ENCODE measurements at regions not wholly inside any gene's neighbourhood (a gene's known extent, or its start where the extent isn't known, plus 50 kb on each side); places are given as distances from the start of the nearest gene placed in this dataset.
"Not testable (repeated sequence)": the region's sequence is repeated elsewhere in the genome, so short reads cannot be mapped to it uniquely, and the experiment has no call there.

GRCh38 chr1:10914056-10914455 lies 98.4 kb upstream of the TARDBP start:
- no peak for DNase-seq

DNA sequence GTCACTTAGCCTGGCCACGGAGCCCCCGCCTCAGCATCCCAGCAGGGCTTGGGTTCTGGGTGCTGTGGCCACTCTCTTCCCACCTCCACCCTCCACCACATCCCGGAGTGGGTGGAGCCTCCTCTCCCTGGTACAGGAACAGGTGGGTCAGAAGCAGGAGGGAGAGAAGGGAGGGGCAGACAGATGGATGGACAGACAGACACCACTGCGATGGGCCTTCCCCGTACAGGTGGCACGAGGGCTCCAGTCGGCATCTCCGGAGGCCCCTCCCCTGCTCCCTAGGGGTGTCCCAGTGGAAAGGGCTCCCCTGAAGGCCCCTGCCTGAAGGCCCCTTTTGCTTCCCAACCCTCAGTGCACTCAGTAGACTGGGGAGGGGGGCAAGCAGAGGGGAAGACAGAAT lies 96.9 kb upstream of the TARDBP start:
- no peak for DNase-seq

GRCh38 chr1:10916311-10916710 lies 96.1 kb upstream of the TARDBP start:
- DNase-seq = no peak

GRCh38 chr1:10916991-10917390 lies 95.5 kb upstream of the TARDBP start:
- no peak for DNase-seq

GRCh38 chr1:10917513-10918454 lies 94.7 kb upstream of the TARDBP start:
- no peak for DNase-seq

GRCh38 chr1:10918531-10918930 lies 93.9 kb upstream of the TARDBP start:
- DNase-seq = no peak

GRCh38 chr1:10920063-10920626 lies 92.3 kb upstream of the TARDBP start:
- no peak for DNase-seq

DNA sequence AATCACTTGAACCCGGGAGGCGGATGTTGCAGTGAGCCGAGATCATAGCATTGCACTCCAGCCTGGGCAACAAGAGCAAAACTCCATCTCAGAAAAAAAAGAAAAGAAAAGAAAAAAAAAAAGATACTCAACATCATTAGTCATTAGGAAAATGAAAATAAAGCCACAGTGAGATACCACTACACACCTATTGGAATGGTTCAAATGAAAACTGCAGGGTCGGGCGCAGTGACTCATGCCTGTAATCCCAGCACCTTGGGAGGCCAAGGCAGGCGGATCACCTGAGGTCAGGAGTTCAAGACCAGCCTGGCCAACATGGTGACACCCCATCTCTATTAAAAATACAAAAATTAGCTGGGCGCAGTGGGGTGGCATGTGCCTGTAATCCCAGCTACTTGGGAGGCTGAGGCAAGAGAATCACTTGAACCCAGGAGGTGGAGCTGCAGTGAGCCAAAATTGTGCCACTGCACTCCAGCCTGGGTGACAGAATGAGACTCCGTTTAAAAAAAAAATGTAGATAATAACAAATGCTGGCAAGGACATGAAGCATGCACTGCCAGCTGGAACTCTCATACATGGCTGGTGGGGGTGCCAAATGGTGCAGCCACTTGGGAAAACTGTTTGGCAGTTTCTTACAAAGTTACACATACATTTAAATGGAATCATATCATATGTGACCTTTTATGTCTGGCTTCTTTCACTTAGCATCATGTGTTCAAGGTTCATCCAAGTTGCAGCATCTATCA lies 90.0 kb upstream of the TARDBP start:
- not testable (repeated sequence) for DNase-seq

DNA sequence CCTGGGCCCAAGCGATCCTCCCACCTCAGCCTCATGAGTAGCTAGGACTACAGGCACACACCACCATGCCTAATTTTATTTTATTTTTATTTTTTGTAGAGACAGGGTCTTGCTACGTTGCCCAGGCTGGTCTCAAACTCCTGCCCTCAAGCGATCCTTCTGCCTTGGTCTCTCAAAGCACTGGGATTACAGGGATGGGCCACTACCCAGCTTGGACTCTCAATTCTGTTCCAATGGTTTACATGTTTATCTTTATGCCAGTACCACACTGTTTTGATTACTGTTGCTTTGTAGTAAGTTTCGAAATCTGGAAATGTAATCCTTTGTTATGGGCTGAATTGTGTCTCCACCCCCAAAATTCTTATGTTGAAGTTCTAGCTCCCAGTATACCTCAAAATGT lies 88.4 kb upstream of the TARDBP start:
- no peak for DNase-seq

GRCh38 chr1:10928654-10929053 lies 83.8 kb upstream of the TARDBP start:
- DNase-seq = no peak

DNA sequence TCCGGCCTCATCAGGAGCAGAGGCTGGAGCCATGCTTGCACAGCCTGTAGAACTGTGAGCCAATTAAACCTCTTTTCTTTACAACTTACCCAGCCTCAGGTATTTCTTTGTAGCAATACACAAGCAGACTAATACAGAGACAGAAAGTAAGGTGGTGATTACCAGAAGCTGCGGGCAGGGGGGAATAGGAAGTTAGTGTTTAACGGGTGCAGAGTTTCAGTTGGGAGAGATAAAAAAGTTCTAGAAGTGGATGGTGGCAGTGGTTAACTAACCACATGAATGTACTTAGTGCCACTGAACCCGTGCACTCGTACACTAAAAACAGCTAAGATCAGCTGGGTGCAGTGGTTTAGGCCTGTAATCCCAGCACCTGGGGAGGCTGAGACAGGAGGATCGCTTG lies 80.4 kb upstream of the TARDBP start:
- DNase-seq = no peak

- DNase-seq = no peak
Measured at GRCh38 chr1:10934150-10934818, 78.2 kb upstream of the TARDBP start.

- no peak for DNase-seq
Measured at GRCh38 chr1:10935246-10935645, 77.2 kb upstream of the TARDBP start.

DNA sequence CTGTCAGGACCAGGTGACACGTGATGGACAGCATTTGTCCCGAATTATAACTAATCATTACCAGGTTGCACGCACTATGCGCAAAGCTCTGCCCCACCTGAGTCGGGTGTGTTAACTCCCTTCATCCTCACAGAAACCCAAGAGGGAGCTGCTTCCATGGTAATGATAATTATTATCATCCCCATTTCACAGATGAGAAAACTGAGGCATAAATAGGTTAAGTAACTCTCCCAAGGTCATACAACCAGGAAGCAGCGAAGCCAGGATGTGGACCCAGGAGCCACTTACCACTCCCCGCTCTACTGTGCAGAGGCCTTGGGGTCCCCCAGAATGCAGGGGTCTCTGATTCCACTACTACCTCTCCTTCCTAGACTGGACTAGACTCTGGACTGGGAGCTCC lies 76.7 kb upstream of the TARDBP start:
- DNase-seq = no peak

DNA sequence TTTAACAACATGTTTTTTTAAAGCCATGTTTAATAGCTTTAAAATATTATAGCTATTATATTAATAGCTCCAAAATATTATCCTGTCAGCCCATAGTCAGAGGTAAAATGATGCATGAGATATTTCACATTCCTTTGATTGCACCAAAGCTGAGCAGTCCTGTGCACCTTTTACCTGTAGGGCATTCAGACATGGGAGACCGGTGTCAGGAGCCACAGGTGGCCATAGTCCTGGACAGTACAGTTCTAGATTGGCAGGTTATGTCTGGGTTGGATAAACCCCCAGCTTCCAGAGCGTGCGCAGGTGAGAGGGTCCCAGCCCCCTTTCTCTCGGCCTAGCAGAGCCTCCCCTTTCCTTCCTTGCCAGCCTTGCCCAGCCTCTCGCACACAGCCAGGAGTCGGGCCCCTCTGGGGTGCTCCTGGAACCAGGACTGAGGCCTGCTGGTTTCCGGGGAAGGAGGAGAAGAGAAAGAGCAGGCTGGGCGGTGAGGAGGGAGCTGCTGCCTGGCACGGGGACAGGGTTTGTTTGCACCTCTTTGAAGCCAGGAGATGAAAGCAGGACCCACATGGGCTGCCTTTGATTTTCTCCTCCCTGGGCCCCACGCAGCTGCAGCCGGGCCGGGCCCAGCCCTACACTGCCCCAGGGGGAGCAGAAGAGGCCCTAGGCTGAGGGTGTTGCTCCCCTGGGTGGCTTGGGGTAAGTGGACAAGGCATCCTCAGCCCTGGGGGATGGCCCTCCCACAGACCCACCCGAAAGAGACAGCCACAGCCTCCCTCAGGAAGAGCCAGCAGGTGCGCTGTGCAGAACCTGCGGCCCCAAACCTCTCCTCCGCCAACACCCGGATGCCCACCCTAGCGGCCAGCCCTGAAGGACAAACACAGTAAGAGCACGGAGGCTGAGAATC lies 75.2 kb upstream of the TARDBP start:
- DNase-seq = no peak

- no peak for DNase-seq
Measured at GRCh38 chr1:10938741-10939417, 73.6 kb upstream of the TARDBP start.

GRCh38 chr1:10939654-10940450 lies 72.6 kb upstream of the TARDBP start:
- peak; percentile 56 for DNase-seq

DNA sequence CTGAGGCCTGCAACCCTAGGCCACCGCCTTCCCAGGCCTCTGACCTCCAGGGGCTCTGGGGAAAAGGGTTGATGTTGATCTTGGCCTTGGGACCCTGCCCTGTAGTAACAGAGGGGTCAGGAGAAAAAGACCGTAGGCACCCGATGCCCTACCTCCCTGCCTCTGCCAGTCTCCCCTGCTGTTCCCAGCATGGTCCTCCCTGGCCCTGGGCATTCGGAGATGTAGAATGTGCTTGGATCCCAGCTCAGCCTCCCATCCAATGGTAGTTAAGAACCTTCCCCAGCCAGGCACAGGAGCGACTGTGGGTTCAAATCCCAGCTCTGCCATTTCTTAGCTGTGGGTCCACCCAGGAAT lies 72.0 kb upstream of the TARDBP start:
- no peak for DNase-seq

GRCh38 chr1:10940838-10941237 lies 71.6 kb upstream of the TARDBP start:
- DNase-seq = no peak

- peak; percentile 69 for DNase-seq
Measured at GRCh38 chr1:10941891-10942541, 70.4 kb upstream of the TARDBP start.
